ENCODE measurements at regions not wholly inside any gene's neighbourhood (a gene's known extent, or its start where the extent isn't known, plus 50 kb on each side); places are given as distances from the start of the nearest gene placed in this dataset.
A peak's percentile ranks its signal among the peaks of the same experiment; 100 is the strongest.

DNA sequence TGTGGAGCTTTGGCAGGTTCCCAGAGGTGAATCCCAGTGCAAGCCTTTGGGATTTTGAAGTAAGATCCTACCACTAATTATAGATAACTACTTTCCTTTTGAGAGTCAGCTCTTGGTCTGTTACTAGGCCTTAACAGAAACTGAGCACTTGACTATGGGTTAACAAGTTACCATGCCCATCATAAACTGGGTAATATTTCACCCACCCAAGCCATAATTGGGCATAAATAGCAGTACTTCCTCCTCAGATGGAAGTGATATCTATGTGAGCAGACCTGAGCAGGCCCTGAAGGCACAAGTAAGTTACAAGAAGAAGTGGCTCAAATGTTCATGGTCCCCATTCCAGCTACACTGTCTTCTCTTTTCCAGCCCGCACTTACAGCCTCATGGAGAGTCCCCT is 475.9 kb downstream of the LRRIQ3 start:
- H3K9me3 ChIP-seq: no peaks in the 10 kb centered on the region
- TF ChIP-seq, protein P1, sequence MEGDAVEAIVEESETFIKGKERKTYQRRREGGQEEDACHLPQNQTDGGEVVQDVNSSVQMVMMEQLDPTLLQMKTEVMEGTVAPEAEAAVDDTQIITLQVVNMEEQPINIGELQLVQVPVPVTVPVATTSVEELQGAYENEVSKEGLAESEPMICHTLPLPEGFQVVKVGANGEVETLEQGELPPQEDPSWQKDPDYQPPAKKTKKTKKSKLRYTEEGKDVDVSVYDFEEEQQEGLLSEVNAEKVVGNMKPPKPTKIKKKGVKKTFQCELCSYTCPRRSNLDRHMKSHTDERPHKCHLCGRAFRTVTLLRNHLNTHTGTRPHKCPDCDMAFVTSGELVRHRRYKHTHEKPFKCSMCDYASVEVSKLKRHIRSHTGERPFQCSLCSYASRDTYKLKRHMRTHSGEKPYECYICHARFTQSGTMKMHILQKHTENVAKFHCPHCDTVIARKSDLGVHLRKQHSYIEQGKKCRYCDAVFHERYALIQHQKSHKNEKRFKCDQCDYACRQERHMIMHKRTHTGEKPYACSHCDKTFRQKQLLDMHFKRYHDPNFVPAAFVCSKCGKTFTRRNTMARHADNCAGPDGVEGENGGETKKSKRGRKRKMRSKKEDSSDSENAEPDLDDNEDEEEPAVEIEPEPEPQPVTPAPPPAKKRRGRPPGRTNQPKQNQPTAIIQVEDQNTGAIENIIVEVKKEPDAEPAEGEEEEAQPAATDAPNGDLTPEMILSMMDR (IDR thresholded peaks at IDR 0.05): no peak
- H3K4me1 ChIP-seq (ENCODE audit: low read depth): no peaks in the 10 kb centered on the region
- H3K4me3 ChIP-seq: no peak overlapping the region
- ATAC-seq (peak; percentile 81), DNase-seq (peak in 1 of 3 donors; percentile 5)
- no peaks in the 10 kb centered on the region for H3K36me3 ChIP-seq (ENCODE audit: low read depth)
- intact Hi-C loops (cut with DNase I, micrococcal nuclease): no loop called here

GRCh38 chr1:73717976-73718375 is 480.0 kb downstream of the LRRIQ3 start:
- H3K9me3 ChIP-seq: no peaks in the 10 kb centered on the region
- no peak overlapping the region for H3K4me3 ChIP-seq
- TF ChIP-seq, protein P1 (IDR thresholded peaks at IDR 0.05): no peak
- no peaks in the 10 kb centered on the region for H3K4me1 ChIP-seq (ENCODE audit: low read depth)
- ATAC-seq (no peak), DNase-seq (no peak)
- H3K36me3 ChIP-seq (ENCODE audit: low read depth): no peaks in the 10 kb centered on the region
- intact Hi-C loops (cut with DNase I, micrococcal nuclease): no loop called here

DNA sequence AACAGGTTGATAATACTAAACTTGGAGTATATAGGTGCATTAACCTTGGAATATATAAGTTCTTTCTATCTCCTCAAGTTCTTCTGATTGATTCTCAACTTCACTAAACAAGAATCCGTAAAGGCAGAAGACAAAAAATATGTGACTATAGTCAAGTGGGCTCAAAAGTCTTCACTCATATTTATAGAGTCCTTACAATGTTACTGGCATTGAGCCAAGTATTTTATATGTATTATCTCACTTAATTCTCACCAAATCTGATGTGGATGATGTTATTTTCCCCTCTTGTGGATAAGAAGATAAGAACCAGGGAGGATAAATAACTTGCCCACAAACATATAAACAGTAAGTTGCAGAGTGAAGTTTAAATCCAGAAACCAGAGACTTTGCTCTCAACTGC is 486.9 kb downstream of the LRRIQ3 start:
- ATAC-seq (no peak), DNase-seq (no peak)
- H3K36me3 ChIP-seq (ENCODE audit: low read depth): no peaks in the 10 kb centered on the region
- H3K4me1 ChIP-seq (ENCODE audit: low read depth): no peaks in the 10 kb centered on the region
- H3K9me3 ChIP-seq: no peaks in the 10 kb centered on the region
- intact Hi-C loops (cut with DNase I, micrococcal nuclease): no loop called here
- TF ChIP-seq, protein P1 (IDR thresholded peaks at IDR 0.05): no peak
- H3K4me3 ChIP-seq: no peak overlapping the region

DNA sequence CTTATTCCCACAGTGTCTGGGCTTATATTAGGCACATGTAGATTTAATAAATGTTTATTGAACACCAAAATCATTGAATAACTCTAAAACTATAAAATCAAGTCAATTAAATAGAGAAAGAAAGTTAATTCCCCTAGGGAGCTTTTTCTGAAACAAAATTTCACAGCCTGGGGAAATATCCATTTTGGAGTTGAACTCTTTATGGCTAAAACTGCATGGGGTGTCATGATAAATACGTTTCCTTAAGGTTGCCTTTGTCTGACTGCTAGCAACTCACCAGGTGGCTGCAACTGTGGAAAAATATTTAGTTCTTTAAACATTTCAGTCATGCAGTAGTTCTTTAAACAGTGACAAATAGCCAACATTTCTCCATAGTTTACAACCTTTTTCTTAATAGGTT is 496.1 kb downstream of the LRRIQ3 start:
- Histone ChIP-seq H3K9me3 (no peaks in the 10 kb centered on the region), H3K36me3 (ENCODE audit: low read depth) (no peaks in the 10 kb centered on the region), H3K4me1 (ENCODE audit: low read depth) (no peaks in the 10 kb centered on the region), H3K4me3 (no peak overlapping the region)
- intact Hi-C loops (cut with DNase I, micrococcal nuclease): no loop called here
- TF ChIP-seq, protein P1 (IDR thresholded peaks at IDR 0.05): no peak
- ATAC-seq (no peak), DNase-seq (no peak)

DNA sequence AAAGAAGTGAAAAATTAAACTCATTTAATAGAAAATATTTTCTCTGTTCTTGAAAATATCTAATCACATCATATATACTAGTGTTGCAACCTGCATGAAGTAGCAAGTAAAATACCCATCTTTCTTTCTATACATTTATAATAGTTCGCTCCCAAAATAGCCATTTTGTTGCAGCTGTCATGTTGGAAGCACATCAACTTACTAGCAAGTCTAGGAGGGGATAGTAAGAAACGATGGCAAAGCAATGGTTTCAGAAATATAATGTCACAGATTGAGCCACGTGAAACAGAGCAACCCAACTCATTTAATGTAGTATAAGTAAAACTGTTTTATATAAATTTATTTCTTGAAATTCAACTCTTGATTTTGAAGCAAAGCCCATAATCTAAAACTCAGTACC is 521.8 kb downstream of the LRRIQ3 start:
- TF ChIP-seq, protein P1 (IDR thresholded peaks at IDR 0.05): no peak

GRCh38 chr1:73674945-73675561 is 522.9 kb downstream of the LRRIQ3 start:
- no peak overlapping the region for H3K4me3 ChIP-seq
- H3K9me3 ChIP-seq: no peaks in the 10 kb centered on the region
- intact Hi-C loops (cut with DNase I, micrococcal nuclease): no loop called here
- TF ChIP-seq, protein P1 (IDR thresholded peaks at IDR 0.05): no peak
- peak; percentile 47 for ATAC-seq
- no peaks in the 10 kb centered on the region for H3K36me3 ChIP-seq (ENCODE audit: low read depth)
- no peak for DNase-seq
- H3K4me1 ChIP-seq (ENCODE audit: low read depth): no peaks in the 10 kb centered on the region

More for the DNA sequence above, 521.8 kb downstream of the LRRIQ3 start:
- Histone ChIP-seq H3K4me3 (no peak overlapping the region), H3K9me3 (no peaks in the 10 kb centered on the region), H3K36me3 (ENCODE audit: low read depth) (no peaks in the 10 kb centered on the region), H3K4me1 (ENCODE audit: low read depth) (no peaks in the 10 kb centered on the region)
- DNase-seq (no peak), ATAC-seq (no peak)
- intact Hi-C loops (cut with DNase I, micrococcal nuclease): no loop called here
